ENCODE measurements at regions not wholly inside any gene's neighbourhood (a gene's known extent, or its start where the extent isn't known, plus 50 kb on each side); places are given as distances from the start of the nearest gene placed in this dataset.

DNA sequence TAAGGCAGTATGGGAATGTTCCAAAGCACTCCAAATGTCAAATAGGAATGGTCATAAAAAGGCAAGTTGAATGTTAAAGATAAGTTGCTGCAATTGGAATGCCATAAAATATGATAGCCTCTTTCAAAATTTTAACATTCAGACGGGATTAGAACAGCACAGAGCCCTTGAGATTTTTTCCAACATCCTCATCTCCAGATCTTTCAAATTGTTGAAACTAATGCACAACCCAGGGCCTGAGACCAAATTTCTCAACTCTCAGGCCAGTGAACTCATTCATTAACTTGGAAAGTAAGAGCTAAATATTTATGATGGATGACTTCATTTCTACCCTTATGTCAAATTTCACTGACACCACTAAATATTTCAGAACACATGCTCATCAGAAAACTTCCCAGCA, 346.5 kb upstream of the XYLT1 start:
- H3K4me2 ChIP-seq (ENCODE audit: low read depth, low read length): no peak overlapping the region
- H3K79me2 ChIP-seq (ENCODE audit: insufficient read depth, low read length): no peaks in the 10 kb centered on the region
- no peak for DNase-seq (ENCODE audit: low spot score)
- in situ Hi-C loops (cut with HindIII; ENCODE audit: extremely low pct_ligation_motif_present, low pct_unique_long_range_greater_than_20kb): no loop called here
- H3K4me1 ChIP-seq (ENCODE audit: insufficient read depth, low read length): no peaks in the 10 kb centered on the region
- no TSS peak for BruUV-seq (replicated peaks)
- no peak for TF ChIP-seq U2AF2 (IDR thresholded peaks at IDR 0.05; ENCODE audit: low read depth, low read length)
- no peak for TF ChIP-seq HNF1A (IDR thresholded peaks at IDR 0.05; ENCODE audit: low read depth)
- no peak for TF ChIP-seq HNF1A (CRISPR knock-in tag; IDR thresholded peaks at IDR 0.05; ENCODE audit: borderline replicate concordance)
- TF ChIP-seq SETDB1 (CRISPR knock-in tag; IDR thresholded peaks at IDR 0.05; ENCODE audit: borderline replicate concordance): no peak
- TF ChIP-seq, protein P1, sequence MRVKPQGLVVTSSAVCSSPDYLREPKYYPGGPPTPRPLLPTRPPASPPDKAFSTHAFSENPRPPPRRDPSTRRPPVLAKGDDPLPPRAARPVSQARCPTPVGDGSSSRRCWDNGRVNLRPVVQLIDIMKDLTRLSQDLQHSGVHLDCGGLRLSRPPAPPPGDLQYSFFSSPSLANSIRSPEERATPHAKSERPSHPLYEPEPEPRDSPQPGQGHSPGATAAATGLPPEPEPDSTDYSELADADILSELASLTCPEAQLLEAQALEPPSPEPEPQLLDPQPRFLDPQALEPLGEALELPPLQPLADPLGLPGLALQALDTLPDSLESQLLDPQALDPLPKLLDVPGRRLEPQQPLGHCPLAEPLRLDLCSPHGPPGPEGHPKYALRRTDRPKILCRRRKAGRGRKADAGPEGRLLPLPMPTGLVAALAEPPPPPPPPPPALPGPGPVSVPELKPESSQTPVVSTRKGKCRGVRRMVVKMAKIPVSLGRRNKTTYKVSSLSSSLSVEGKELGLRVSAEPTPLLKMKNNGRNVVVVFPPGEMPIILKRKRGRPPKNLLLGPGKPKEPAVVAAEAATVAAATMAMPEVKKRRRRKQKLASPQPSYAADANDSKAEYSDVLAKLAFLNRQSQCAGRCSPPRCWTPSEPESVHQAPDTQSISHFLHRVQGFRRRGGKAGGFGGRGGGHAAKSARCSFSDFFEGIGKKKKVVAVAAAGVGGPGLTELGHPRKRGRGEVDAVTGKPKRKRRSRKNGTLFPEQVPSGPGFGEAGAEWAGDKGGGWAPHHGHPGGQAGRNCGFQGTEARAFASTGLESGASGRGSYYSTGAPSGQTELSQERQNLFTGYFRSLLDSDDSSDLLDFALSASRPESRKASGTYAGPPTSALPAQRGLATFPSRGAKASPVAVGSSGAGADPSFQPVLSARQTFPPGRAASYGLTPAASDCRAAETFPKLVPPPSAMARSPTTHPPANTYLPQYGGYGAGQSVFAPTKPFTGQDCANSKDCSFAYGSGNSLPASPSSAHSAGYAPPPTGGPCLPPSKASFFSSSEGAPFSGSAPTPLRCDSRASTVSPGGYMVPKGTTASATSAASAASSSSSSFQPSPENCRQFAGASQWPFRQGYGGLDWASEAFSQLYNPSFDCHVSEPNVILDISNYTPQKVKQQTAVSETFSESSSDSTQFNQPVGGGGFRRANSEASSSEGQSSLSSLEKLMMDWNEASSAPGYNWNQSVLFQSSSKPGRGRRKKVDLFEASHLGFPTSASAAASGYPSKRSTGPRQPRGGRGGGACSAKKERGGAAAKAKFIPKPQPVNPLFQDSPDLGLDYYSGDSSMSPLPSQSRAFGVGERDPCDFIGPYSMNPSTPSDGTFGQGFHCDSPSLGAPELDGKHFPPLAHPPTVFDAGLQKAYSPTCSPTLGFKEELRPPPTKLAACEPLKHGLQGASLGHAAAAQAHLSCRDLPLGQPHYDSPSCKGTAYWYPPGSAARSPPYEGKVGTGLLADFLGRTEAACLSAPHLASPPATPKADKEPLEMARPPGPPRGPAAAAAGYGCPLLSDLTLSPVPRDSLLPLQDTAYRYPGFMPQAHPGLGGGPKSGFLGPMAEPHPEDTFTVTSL (CRISPR knock-in tag; IDR thresholded peaks at IDR 0.05; ENCODE audit: borderline replicate concordance): no peak
- no peak for TF ChIP-seq KMT2A (CRISPR knock-in tag; IDR thresholded peaks at IDR 0.05)
- ChIA-PET CTCF (ENCODE audit: low intra/inter-chr PET ratio, low total read pairs) (no interaction called here), POLR2A (no interaction called here)
- no peak overlapping the region for H2AFZ ChIP-seq (ENCODE audit: low read length)
- H3K4me3 ChIP-seq (replicated peaks in 1 of 3; ENCODE audit: insufficient read depth in 1 of 3, low read depth in 2 of 3, low read length in 3 of 3): no peak overlapping the region
- H3K27me3 ChIP-seq (ENCODE audit: control insufficient read depth in 1 of 2, insufficient read depth in 2 of 2, low read length in 2 of 2): 0 out of 5 replicates have a peak, but pooled peaks cover 0 to 5% of the 10 kb centered on the region in 2 experiments
- H3K27ac ChIP-seq (ENCODE audit: extremely low read length, insufficient read depth, low read length): no peak overlapping the region
- peaks cover 8% of the 10 kb centered on the region for H3K9me3 ChIP-seq (ENCODE audit: low read length)
- H4K20me1 ChIP-seq (ENCODE audit: insufficient read depth, low read length): no peaks in the 10 kb centered on the region
- no peak overlapping the region for H3K9ac ChIP-seq (ENCODE audit: insufficient read depth, low read depth, low read length)
- intact Hi-C loops (cut with micrococcal nuclease; ENCODE audit: unreplicated experiment): no loop called here
- WGBS (ENCODE audit: low lambda C conversion rate): 0% methylated on average over 1 of the region's 1 CpG
- no peak for ATAC-seq
- H3K36me3 ChIP-seq (replicated peaks in 1 of 2; ENCODE audit: control insufficient read depth in 1 of 2, insufficient read depth in 2 of 2, low read length in 2 of 2): no peaks in the 10 kb centered on the region
- no peak for FAIRE-seq

Data from HepG2 (cell line).